Fibroblast of the conjunctiva (primary cell): ENCODE measurements at regions not wholly inside any gene's neighbourhood (a gene's known extent, or its start where the extent isn't known, plus 50 kb on each side); places are given as distances from the start of the nearest gene placed in this dataset.
"Not testable (repeated sequence)": the region's sequence is repeated elsewhere in the genome, so short reads cannot be mapped to it uniquely, and the experiment has no call there.

Experiments
- DNase-seq: peaks from one replicate; pipeline ENCODE4 v3.0.0-alpha.2; 2010; ENCODE audit warnings: low read depth

DNA sequence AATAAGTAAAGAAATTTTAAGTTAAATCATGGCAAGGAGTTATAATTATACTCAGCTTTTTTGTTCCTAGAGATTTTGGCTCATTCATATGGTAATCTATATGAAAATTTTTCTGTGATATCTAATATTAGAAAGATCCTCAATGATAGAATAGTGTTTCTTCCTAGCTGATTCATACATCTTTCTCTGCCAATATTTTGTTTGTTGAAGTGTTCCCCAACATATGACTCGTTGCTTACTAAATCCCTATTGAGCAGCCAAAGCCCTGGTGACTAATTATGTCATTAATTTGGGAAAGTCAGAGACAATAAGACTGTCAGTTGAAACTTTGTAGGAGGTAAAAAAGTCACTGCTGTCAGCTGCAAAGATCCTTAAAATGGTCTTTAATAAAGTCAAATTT lies 1348.5 kb upstream of the CDH18 start:
- DNase-seq: not testable (repeated sequence)

DNA sequence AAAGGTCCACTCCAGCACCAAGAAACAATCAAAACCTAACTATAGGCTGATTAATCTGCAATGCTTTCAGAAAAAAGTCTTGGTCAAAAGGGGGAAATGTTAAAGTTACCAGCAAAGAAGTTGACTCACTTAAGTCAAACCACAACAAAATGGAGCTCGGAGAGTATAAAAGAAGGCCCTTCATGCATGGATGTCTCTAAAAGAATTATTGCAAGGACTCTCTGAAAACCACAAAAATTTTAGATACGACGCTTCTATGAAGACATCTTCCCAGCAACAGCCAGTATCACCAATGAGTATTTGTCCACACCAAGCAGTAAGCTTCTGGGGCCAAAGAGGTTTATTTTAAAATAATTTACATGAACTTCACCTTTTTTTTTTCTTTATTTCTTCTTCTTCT lies 1327.4 kb upstream of the CDH18 start:
- not testable (repeated sequence) for DNase-seq

DNA sequence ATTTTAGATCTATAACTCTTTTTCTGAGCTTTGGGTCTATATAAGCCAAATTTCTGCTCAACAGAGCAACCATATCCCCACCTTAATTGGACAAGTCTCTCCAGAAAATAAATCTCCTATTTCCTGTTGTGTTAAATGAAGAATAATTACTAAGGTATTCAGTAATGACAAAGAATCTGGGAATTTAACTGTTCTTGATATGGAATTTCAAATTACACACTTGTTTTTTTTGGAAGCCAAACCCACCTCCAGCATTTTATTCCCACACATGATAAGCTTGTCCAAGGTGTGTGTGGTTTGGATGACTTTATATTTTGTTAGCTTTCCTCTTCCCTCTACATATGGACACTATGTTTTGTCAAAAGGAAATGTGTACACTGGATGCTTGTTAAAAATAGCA lies 1313.2 kb upstream of the CDH18 start:
- DNase-seq: not testable (repeated sequence)

DNA sequence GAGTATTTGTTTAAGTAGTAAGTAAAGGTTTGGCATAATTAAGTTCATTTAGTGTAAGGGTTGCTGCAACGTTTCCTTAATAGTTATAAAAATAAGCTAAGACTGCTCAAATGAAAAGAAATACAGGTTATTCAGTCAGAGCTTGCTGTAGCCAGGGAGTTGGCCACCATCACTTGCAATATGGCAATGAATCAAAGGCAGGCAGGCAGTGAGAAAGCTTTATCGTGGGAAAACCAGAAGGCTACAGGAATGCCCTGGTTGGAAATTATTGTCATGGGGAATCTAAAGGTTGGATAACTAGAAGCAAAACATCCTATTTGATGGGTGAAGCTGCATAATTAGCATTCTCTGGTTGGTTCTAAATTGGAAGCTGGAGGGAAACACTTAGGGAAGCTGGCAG lies 1286.4 kb upstream of the CDH18 start:
- DNase-seq: not testable (repeated sequence)

DNA sequence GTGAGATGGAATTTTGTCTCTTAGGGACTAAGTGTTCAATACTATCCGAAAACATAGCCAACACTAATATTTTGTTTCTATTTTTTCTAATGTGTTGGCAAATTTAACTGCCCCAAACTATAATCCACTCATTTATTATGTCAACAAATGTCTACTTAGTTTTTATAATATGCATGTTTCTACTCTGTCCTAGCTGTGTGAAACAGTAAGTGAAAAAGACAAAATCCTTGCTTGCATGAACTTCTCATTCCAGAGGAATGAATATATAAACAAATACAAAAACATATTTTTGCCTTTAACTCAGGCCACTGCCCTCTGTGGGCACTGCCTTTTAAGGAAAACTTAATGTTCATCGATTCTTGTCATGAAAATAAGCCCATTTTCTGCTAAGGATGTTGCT lies 1275.4 kb upstream of the CDH18 start:
- DNase-seq: no peak

DNA sequence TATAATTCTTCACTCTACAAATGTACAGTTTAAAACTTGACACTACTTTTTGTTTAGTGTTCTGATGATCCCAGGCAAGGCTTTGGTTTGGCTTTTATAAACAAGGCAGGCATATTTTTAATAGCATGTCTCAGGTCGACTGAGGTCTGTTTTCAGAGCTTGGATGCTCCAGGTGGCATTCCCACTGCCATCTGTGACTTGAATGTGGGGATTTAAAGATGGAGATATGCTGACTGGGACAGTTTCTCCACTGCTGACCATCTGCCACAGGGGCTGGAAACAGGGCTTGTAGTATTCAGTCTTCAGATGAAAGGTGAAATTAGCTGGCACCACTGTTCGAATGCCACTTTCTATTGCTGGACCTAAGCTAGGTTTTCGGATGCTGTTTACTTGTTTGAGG lies 1266.2 kb upstream of the CDH18 start:
- no peak for DNase-seq

DNA sequence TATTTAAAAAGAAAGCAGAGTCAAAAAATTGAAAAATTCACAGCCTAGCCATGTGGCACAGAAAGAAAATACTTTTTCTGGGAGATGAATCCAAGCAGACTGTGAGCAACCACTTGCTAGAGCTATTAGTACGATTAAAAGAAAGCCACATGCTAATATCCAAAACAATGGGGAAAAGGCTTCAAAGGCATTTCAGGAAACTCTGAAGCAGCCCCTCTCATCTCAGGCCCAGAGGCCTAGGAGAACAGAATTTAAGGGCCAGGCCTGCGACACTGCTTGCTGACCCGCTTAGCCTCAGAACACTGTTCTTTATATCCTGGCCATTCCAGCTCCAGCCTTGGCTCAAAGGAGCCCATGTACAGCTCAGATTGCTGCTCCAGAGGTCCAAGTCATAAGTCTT lies 1257.0 kb upstream of the CDH18 start:
- DNase-seq: no peak

DNA sequence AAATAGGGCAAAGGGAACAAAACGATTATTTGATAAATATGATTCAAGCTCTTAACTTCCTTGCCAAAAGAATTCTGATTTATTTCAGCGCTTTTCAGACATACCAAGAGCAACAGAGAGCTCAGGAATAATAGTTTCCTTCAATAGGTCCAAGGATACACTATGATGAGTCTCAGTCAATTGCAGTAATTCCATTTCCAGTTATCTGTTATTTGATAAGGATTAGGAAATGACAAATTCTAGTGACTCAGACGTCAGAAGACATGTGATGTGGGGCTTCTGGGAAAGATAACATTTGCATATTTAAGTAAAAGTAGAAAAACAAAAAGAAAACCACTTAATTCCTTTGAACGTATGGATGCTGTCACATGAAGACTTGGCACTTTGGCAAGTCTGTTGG lies 1250.8 kb upstream of the CDH18 start:
- DNase-seq: no peak

DNA sequence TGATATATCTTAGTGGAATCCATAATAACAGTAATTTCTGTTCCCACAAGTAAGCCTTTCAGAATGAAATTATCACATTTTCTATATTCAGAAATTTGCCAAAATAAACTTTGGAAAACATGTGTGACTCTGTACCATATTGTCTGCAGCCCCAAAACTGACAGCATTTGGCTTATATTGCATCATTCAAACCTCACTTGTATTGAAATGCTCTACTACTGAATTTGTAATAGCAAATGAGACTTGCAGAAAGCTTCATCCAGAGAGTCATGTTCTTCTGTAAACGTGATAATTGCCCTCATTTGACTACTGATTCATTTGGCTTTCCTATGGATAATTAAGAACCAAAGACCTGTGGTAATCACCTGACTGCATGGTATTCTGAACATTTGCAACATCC lies 1249.5 kb upstream of the CDH18 start:
- no peak for DNase-seq

DNA sequence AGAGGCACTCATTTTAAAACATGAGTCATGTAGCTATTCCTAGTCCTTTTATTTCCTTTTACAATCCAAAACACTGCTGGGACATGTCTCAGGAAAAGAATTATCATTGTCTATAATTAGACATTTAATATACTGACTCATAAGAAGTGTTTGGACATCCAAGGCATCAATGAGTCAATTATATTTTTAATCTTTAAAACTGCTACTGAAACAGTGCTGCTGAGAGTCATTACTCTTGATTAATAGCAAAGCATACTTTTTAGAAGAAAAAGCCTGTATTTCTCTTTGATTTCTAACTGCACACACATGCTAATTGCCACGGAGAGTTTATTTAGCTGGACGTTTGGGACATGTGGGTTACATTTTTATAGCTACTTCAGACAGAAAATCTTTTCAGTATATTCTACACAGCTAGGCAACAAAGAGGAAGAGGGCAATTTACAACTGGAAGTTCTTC lies 1249.0 kb upstream of the CDH18 start:
- no peak for DNase-seq

DNA sequence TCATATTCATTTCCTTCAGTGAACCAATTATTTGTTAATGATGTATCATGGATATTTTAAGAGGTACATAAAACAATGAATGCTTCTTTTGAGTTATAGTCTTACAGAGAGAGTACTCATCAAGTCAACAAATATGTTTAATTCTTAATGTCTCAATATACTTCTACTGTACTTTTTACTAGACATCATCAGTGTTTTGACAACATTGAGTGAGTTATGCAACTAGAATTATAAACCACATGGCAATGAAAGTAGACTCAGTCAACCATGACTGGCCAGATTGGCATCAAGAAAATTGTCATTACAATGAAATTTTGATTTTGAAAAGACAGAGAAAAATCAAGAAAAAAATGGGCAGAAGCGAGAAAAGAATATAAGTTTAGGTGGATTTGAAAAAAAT lies 1248.1 kb upstream of the CDH18 start:
- no peak for DNase-seq

DNA sequence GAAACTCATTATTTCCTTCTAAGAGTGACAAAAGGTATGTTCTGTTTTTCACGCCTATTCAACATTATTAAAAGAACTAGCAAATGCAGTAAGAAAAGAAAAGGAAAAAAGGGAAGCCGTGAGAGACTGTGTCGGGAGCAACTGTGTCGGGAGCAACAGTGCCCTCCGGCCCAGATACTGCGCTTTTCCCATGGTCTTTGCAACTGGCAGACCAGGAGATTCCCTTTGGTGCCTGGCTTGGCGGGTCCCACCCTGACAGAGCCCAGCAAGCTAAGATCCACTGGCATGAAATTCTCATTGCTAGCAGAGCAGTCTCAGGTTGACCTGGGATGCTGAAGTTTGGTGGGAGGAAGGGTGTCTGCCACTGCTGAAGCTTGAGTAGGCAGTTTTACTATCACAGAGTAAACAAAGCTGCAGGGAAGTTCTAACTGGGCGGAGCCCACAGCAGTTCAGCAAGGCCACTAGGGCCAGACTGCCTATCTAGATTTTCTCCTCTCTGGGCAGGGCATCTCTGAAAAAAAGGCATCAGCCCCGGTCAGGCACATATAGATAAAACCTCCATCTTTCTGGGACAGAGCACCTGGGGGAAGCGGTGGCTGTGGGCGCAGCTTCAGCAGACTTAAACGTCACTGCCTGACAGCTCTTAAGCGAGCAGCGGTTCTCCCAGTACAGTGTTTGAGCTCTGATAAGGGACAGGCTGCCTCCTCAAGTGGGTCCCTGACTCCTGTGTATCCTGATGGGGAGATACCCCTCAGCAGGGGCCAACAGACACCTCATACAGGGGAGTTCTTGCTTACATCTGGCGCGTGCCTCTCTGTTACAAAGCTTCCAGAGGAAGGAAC lies 1237.4 kb upstream of the CDH18 start:
- no peak for DNase-seq

DNA sequence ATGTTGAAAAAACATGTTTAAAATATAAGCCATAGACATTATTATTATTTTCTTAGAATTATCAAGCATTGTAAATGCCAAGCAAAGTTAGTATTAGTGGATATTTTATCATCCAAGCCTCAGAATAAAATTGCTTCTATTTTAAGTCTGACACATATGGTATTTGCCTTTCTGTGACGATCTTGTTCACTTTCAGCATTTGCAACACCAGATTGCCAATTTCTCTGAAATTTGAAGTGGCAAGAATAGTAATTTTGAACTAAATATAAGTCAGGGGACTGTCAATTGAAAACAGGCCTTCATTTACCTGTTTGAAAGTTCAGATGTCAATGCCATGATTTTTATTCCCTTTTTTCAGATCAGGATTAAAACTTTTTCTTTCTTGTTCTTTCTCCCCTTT lies 1233.6 kb upstream of the CDH18 start:
- DNase-seq: no peak

DNA sequence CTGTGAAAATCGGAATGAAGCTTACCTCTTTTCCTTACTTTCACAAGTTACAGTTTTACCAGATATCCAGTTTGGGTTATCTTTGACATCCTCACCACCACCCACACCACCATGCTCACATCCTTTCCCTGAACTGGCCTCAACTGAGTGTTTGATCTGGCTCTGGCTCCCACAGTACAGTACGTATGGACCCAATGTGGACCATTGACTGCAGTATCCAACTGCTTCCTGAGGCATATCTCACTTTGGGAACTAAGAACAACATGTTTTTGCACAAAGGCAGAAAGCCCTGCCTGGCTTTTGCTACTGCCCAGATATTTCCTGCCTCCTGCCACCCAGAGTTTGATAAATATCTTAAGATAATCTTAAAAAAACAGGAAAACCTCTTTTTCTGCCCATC lies 1232.0 kb upstream of the CDH18 start:
- no peak for DNase-seq

DNA sequence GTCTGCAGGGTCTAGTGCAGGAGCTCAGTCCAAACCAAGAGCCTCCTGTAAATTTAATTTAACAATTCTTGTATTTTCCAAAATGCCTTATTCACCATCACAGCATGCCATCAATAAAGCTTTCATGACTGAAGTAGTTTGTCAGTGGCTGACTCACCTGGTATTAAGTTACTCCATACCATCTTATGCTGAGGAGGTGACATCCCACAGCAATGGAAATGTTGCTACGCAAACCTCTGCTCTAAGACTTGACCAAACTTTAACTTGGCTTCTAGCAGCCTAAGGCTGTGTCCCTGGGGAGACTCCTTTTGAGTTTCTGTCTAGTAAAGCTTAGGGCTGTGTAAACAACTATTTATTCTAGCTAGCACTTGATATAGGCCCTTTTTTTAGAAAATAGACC lies 1231.3 kb upstream of the CDH18 start:
- no peak for DNase-seq

DNA sequence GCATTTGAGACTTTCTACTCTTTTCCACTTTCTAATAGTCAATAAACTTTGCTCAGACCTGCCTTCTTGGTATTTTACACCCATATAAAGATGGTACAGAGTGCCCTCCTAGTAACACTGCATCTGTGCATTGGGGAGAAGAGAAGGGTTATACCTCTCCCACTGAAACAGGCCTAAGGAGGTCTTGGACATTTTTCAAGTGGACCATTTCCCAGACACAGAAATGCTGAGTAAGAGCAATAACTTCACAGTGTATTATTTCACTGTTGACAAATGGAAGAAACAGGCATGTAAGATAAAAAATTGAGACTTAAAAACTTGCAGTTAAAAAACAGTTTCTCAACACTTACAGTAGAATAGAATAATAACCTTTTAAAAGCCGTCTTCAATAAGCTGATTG lies 1224.0 kb upstream of the CDH18 start:
- DNase-seq: no peak

DNA sequence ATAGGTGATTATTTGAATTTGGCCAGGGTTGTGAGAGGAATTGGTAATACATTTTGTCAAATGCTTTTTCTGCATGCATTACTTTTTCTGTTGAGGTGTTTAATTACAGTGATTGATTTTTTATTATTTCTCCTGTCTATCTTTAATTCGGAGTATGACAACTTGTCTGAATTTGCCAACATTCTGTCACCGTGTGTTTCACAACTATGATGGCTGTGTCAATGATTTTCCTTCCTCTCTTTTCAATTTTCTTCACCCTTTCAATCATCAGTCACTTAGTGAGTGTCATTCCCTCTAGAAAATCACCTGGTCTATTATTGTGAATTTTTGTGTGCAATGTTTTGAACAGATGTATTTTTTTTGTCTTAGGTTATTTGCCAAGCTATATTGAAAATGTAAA lies 1221.4 kb upstream of the CDH18 start:
- no peak for DNase-seq

DNA sequence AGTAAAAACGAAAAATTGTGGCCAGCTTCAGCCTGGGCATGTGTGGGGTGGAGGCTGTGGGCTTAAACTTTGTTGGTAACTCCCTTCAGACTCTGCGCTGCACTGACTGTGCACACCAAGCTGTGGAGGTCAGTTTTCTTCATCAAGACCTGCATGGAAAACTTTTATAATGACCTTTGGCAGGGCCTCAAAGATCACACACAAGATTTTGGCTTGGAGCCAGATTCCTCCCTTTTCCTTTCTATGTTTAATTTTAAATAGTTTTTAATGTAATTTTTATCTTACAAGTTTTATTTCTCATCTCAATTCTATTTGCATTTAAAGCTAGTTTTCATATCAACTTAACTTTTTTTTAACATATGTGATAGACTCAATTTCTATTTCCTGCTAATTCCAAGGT lies 1211.1 kb upstream of the CDH18 start:
- DNase-seq: no peak

DNA sequence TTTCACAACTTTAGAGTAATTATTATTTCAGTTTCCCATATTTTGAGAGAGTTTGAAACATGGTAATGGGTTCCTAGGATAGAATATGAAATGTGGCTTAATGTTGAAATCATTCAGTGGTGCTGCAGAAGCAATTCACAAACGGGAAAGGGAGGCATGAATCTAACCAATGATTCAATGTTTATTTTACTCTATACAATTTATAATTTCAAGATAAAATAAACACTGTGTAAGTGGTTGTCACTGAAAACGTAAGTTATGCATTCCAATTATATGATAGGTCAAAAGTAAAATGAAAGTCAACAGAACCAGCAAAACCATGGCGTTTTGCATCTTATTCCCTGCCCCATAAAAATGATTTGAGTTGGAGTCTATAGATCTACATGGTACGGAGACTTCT lies 1207.1 kb upstream of the CDH18 start:
- no peak for DNase-seq

DNA sequence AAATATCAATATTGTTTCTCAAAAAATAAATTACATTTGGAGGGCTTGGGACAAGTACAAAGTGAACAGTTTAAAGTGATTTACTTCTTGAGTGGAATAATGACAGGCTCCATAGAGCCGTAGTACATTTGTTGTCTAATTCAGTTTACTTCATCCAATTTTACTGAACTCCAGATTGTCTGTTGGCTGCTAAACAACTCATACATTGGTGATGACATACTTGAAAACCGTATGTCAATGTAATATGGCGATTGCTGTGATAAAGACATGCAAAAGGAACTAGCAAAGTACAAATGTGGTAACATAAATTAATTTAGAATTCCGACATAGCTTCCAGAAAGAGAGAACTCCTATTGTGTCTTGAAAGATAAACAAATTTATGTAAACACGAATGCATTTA lies 1197.5 kb upstream of the CDH18 start:
- no peak for DNase-seq

DNA sequence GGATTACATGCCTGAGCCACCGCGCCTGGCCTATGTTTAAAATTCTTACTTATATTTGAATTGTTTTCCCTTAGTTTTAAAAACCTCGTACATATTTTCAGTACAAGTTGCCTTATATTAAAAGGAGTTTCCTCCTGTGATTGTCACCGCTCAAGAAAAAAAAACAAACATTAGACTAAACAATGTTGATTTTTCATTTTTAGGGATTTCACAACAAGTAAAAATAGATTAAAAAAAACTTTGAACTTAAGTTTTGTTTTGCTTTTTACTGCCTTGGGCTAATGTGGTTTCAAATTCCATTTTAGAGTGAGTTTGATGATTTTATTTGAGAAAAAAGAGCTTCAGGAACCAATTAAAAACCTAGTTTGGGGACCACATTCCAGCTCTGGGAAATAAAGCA lies 1196.6 kb upstream of the CDH18 start:
- no peak for DNase-seq

DNA sequence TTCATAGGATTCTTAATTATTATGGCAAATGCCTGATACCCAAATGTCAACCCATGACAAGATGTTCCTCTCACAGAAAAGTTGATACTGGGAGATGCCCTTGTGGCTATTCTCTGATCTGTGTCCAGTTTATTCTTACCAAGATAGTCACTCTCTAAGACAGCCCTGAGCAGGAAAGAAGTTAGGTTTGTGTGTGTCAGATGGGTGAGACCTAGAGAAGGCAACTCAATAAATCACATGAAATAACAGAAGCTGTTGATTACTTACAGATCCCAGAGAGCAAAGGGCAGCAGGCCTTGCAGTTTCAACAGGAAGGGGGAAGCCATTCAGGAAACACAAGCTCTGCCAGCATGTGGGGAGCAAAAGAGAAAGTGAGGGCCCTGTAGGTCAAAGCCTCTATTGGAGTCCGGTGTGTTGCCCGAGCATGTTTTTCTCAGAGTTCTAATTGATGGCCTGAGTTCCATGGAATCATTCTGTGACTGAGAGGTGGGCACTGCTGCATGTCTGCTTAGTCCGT lies 1193.7 kb upstream of the CDH18 start:
- no peak for DNase-seq

DNA sequence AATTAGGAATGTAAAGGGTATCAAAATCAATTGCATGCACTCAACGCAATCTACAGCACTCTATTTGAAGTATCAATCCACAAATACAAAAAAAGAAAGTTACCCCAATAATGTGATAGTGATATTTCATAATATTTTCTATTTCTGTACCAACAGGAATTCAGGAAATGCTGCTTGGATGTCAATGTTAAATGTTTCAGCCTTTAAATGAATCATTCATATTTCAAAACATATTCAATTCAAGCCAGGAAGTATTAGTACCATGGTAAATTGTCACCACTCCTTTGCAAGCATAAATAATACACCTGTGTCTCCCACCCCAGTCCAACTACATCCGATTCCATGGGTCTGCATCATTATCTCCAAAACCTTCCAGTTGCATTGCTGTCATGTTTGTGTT lies 1185.5 kb upstream of the CDH18 start:
- DNase-seq: no peak

DNA sequence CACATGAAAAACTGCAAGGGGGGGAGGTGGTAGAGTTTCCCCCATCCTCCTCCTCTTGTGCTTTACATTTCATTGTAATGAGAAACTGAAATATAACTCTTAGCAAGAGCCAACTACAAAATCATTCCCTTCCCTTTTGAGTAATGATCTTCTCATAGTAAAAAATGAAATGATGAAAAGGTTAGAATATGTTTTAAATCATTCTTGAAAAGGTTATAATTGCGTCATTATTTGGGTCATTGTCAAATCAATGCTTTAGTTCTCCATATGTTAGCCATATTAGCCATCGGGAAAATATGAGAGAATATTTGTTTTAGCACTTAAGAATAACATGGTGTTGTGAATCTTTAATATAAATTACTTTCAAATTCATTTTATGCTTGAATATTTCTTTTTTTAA lies 1185.0 kb upstream of the CDH18 start:
- DNase-seq: no peak
